AG10803 (cell line): ENCODE measurements at regions not wholly inside any gene's neighbourhood (a gene's known extent, or its start where the extent isn't known, plus 50 kb on each side); places are given as distances from the start of the nearest gene placed in this dataset.

ENCODE experiments used
- DNase-seq: peaks from one replicate; pipeline ENCODE4 v3.0.0; 2010; ENCODE audit warnings: low read depth
- H3K4me3 ChIP-seq: 2 replicates; pipeline ENCODE4 v1.5.1; 2011; ENCODE audit warnings: mild to moderate bottlenecking, low read length, control low read depth
- TF ChIP-seq, protein P1 (sequence below): conservative IDR thresholded peaks from 2 replicates; pipeline ENCODE4 v1.5.1; 2011; ENCODE audit warnings: mild to moderate bottlenecking, low read length, control low read depth, inconsistent platforms

DNA sequence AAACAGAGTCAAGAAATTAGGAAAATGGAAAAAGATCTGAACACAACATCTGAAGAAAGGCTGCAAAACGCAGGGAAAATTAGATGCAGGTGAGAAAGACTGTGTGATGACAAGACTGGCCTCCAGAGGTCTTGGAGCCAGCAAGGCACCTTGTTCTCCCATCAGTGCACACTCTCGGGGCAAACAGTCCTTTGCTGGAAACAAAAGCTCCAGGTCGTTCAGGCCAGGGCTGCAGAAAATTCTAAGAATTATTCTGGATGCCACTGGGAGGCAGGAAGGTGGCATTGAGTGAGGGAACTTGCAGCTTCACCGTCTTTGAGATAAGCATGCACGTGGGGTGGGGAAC, 219.9 kb upstream of the SSTR4 start:
- H3K4me3 ChIP-seq = no peak overlapping the region
- DNase-seq = no peak
- TF ChIP-seq, protein P1, sequence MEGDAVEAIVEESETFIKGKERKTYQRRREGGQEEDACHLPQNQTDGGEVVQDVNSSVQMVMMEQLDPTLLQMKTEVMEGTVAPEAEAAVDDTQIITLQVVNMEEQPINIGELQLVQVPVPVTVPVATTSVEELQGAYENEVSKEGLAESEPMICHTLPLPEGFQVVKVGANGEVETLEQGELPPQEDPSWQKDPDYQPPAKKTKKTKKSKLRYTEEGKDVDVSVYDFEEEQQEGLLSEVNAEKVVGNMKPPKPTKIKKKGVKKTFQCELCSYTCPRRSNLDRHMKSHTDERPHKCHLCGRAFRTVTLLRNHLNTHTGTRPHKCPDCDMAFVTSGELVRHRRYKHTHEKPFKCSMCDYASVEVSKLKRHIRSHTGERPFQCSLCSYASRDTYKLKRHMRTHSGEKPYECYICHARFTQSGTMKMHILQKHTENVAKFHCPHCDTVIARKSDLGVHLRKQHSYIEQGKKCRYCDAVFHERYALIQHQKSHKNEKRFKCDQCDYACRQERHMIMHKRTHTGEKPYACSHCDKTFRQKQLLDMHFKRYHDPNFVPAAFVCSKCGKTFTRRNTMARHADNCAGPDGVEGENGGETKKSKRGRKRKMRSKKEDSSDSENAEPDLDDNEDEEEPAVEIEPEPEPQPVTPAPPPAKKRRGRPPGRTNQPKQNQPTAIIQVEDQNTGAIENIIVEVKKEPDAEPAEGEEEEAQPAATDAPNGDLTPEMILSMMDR = no peak

- H3K4me3 ChIP-seq = no peak overlapping the region
- no peak for DNase-seq
- TF ChIP-seq, protein P1 = no peak
Measured at GRCh38 chr20:22815603-22816315, 219.4 kb upstream of the SSTR4 start.

GRCh38 chr20:22818636-22819035, 216.5 kb upstream of the SSTR4 start:
- H3K4me3 ChIP-seq = no peak overlapping the region
- TF ChIP-seq, protein P1 = no peak
- no peak for DNase-seq

DNA sequence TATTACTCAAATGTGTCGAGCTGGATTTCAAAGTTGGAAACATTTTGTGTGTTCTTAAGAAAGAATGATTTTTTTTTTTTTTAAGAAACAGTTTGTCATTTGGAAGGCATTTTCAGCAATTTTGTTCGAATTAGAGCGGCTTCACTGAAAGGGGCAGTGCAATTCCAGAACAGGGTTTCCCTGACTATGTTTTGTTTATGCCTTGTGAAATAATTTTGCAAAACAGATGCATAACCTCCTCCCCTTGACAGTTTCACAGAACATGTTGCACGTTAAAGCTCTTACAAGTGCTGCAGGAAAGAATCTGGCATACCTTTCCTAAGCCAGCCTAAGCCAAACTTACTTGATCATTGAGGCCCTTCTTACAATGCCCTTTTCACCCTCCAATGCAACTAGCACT, 216.0 kb upstream of the SSTR4 start:
- TF ChIP-seq, protein P1 = no peak
- H3K4me3 ChIP-seq = no peak overlapping the region
- DNase-seq = no peak

- no peak for DNase-seq
- no peak overlapping the region for H3K4me3 ChIP-seq
- TF ChIP-seq, protein P1 = no peak
Measured at GRCh38 chr20:22819784-22820183, 215.3 kb upstream of the SSTR4 start.

DNA sequence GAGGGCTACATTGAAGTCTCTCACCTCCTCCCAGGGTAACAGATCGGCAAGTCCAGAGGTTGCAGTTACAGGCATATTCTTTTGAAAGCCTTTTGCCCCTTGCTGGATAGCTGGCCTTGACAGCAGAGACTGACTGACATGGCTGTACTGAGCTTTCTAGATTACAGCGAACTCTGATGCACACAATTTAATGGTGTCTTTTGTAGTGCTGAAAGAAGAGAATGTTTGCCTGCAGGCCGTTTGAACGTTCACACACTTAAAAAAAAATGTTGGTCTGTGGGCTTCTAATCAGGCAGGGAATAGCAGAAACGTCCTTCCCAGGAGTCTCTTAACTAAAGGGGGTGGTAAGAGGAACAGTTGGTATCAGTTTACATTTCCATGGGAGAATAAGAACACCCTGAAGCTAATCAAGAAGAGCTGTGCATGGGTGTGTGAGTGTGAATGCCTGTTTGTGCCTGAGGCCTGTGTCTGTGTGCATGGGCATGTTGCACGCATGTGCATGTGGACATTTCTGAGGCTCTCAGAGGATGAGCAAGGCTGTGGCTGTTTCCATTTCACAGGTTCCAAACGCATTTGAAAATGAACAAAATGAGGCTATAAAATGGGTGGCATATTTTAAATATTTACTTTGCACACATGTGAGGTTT, 213.9 kb upstream of the SSTR4 start:
- DNase-seq = no peak
- TF ChIP-seq, protein P1 = no peak
- no peak overlapping the region for H3K4me3 ChIP-seq

GRCh38 chr20:22821796-22822195, 213.3 kb upstream of the SSTR4 start:
- TF ChIP-seq, protein P1 = no peak
- DNase-seq = no peak
- no peak overlapping the region for H3K4me3 ChIP-seq
